Frontal cortex (tissue), 3 donors: ENCODE measurements at regions not wholly inside any gene's neighbourhood (a gene's known extent, or its start where the extent isn't known, plus 50 kb on each side); places are given as distances from the start of the nearest gene placed in this dataset.
"Not testable (repeated sequence)": the region's sequence is repeated elsewhere in the genome, so short reads cannot be mapped to it uniquely, and the experiment has no call there.

Source experiments
- DNase-seq, 2 donors: peaks; one replicate each; pipeline ENCODE4 v3.0.0; 2012; ENCODE audit warnings: low spot score in 2 of 2
- FAIRE-seq: peaks from 2 replicates; lab custom pipeline; 2012; peaks lifted over from hg19 to GRCh38; lab: Jason Lieb, UNC
- donor health status: control.
- donor health status: control.
- donor health status: control.

GRCh38 chr5:67969176-67969575 lies 246.4 kb upstream of the PIK3R1 start:
- no peak for FAIRE-seq
- no peak for DNase-seq

DNA sequence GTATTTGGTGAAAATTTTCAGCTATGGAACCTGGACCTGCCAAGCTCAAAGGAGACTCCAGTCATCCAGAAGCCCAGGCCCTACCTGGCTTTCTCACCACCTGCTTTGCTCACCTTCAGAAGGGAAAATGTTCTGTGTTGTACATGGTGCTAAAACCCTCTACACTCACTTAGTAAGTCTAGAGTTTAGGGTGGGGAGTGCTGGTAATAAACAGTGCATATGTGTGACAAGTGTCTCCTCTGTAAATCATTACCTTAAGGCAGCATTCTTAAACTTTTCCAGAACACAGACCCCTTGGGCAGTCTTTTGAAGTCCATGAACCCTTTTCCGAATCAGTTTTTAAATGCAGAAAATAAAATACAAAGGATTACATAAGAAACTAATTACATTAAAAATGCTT lies 248.8 kb upstream of the PIK3R1 start:
- DNase-seq = no peak
- FAIRE-seq = no peak

DNA sequence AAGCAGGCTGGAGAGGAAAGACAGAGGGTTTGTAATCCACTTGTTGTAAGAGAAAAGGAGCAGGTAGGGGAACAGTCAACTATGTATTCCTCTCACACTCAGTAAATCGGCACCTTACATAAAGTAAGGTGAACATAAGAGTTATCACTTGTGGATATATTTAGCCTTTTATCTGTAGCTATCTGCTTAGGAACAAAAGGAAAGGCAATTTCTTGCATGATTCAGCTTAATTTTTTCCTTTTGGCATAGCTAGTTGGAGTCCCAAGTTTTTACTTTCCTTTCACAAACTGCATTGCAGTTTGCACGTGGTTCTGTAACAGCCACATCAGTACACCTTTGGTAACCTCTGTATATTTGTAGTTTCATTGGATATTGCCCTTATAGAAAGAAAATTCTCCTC lies 250.9 kb upstream of the PIK3R1 start:
- no peak for DNase-seq
- FAIRE-seq = no peak

DNA sequence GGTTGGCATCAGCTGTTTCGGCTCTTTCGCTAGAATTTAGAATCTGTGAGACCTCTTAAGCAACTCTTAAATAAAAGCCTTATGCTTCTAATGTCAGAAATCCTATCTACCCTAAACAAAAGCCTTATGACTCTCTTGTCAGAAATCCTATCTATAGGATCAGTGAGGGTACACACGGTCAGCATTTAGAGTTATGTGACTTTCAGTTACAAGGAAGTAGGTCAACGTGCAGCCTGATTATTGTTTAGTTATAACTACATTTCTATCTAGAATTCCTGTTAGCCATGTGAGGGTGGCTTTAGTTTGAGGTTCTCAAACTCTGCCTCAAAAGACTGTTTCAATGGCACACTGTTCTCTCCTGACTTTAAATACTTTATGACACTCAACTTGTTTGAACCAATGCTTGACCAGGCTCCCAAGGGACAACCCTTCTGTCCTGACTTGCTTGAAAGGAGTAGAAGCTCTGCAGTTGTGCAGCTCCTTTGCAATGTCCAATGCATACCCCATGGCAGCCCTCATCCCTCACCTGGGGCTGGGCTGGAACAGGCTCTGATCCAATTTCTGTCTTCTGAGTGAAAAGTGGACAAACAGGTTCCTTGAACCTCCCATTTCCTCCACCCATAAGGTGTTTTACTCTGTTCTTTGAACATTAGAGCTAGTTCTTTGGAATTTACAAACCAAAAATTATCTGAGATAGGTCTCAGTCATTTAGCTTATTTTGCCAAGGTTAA lies 251.6 kb upstream of the PIK3R1 start:
- no peak for DNase-seq
- FAIRE-seq = no peak

GRCh38 chr5:67960939-67961338 lies 254.6 kb upstream of the PIK3R1 start:
- FAIRE-seq (no peak), DNase-seq (no peak)

GRCh38 chr5:67957374-67957773 lies 258.2 kb upstream of the PIK3R1 start:
- FAIRE-seq (no peak), DNase-seq (no peak)

DNA sequence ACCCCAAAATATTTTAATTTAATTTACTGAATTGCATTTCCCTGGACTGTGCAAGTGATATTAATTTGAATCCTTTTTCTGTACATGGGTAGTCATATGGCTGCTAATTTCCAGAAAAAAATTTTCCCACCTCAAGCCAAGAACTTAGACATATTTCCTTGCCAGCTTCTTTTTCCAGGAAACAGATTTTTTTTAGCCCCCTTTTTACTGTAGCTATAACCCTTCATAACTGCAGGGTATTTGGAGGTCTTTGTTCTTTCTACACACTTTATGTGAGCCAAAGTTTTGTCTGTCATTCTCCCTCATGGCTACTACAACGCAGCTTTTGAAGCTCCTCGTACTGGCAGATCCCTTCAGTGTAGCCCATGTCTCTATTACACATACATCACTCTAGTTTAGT lies 261.2 kb upstream of the PIK3R1 start:
- FAIRE-seq = no peak

GRCh38 chr5:67942421-67942820 lies 273.1 kb upstream of the PIK3R1 start:
- FAIRE-seq = no peak

More for the DNA sequence above, 261.2 kb upstream of the PIK3R1 start:
- DNase-seq = no peak

GRCh38 chr5:67941614-67942401 lies 273.7 kb upstream of the PIK3R1 start:
- no peak for DNase-seq
- no peak for FAIRE-seq

More at GRCh38 chr5:67942421-67942820, 273.1 kb upstream of the PIK3R1 start:
- no peak for DNase-seq

- DNase-seq (no peak), FAIRE-seq (no peak)
Measured at GRCh38 chr5:67935908-67936566, 279.5 kb upstream of the PIK3R1 start.

DNA sequence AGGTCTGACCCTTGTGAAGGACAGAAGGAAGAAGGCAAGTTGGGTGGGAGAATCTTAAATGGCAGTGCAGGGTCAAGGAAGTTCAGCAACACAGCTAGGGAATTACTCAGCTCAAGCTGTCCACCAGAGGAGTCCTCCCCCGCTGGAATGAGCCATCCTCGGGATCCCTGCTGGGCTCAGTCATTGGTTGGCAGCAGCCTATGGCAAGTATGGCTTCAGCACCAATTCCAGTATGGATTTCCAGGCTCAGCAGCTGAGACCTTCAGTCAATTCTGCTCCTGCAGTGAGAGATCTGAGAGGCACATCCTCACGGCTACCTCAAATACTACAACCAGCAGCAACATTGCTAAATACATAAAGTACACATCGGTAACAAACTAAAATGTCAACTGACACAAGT lies 280.6 kb upstream of the PIK3R1 start:
- FAIRE-seq = no peak
- DNase-seq = no peak

DNA sequence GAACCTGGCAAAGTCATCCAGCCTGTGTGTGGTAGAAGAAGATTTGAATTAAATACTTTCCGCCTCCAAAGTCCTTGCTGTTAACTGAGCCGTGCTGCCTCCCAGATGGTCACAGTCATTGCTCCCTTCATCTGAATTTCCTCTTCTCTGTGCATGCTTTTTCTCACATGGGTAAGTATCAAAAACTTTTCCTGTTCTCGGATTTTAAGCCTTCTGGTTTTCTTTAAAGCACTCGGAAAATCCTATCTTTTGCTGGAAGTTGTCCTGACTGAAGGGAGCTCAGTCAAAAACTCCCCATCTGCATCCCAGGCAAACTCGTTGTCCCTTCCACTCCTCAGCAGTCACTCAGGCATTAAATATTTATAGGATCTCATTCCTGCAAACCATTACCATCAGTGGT lies 290.0 kb upstream of the PIK3R1 start:
- no peak for FAIRE-seq

GRCh38 chr5:67921004-67921601 lies 294.5 kb upstream of the PIK3R1 start:
- DNase-seq (no peak), FAIRE-seq (no peak)

More for the DNA sequence above, 290.0 kb upstream of the PIK3R1 start:
- no peak for DNase-seq

- FAIRE-seq, DNase-seq: not testable (repeated sequence)
Measured at GRCh38 chr5:67919532-67919931, 296.0 kb upstream of the PIK3R1 start.

- FAIRE-seq = no peak
- DNase-seq = no peak
Measured at GRCh38 chr5:67917561-67917960, 298.0 kb upstream of the PIK3R1 start.

DNA sequence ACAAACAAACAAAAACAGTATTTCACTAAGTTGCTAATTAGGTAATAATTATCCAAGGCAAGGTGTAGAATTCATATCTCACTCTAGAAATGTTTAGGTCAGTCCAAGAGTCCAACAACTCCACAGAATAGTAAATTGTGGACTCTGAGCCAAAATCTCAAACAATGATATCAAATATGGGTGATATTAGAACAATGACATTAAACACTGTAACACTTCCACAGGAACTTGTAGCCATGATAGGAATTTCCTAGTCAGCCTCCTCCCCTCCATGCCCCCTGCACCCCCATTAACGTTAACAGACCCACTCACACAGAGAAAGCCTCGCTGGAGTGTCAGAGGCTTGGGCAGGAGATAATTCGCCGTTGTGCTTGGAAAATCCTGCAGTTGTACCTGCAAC lies 305.0 kb upstream of the PIK3R1 start:
- DNase-seq (no peak), FAIRE-seq (no peak)

DNA sequence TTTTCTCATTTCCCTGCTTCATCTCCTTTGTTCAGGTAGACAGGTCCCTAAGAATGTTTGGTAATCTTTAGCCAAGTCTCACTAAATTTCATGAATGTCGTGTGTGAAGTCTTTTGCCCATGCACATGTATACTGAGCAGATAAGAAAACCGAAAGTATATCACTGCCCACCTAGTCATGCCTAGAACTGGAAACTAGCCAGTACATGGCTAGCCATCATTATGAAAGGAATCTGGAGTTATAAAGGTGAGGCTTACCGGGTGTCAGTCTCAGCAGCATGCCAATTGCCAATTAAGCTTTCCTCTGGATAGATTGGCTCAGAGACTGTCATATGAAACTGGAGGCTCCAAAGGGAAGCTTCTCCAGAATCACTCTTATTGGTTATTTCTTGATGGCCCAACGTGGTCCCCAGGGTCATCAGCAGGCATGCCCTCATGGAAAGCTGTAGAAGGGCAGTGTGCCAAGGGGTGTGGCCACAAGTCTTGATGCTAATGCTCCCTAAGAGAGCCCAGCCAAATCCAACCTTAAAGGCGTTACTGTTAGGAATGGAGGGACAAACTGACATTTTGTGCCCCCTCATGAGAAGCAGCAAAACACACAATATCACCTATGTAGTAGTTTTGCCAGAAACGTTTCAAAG lies 307.3 kb upstream of the PIK3R1 start:
- FAIRE-seq (no peak), DNase-seq (no peak)

- FAIRE-seq = no peak
- no peak for DNase-seq
Measured at GRCh38 chr5:67904366-67904765, 311.2 kb upstream of the PIK3R1 start.

GRCh38 chr5:67903656-67904055 lies 311.9 kb upstream of the PIK3R1 start:
- DNase-seq (no peak), FAIRE-seq (no peak)

- FAIRE-seq (no peak), DNase-seq (no peak)
Measured at GRCh38 chr5:67903121-67903520, 312.4 kb upstream of the PIK3R1 start.
